GM18951 (cell line): ENCODE measurements at regions not wholly inside any gene's neighbourhood (a gene's known extent, or its start where the extent isn't known, plus 50 kb on each side); places are given as distances from the start of the nearest gene placed in this dataset.

Experiments
- POLR2A ChIP-seq: IDR thresholded peaks from 4 replicates; pipeline ENCODE4 v1.6.1; 2011; ENCODE audit warnings: mild to moderate bottlenecking; ENCODE audit not compliant: insufficient read length, insufficient read depth; ENCODE audit errors: extremely low read depth
- in situ Hi-C: fragments of 300-500 bp; cut with MboI; formaldehyde crosslinking; loops from one replicate; pipeline ENCODE4 v1.12.0; 2022; ENCODE audit warnings: low sequenced_read_pairs, mixed read lengths, inconsistent platforms; ENCODE audit not compliant: unreplicated experiment

- no peak for TF ChIP-seq POLR2A
- in situ Hi-C loops: no loop called here
Measured at GRCh38 chr2:59967691-59968090, 585.8 kb downstream of the BCL11A start.

DNA sequence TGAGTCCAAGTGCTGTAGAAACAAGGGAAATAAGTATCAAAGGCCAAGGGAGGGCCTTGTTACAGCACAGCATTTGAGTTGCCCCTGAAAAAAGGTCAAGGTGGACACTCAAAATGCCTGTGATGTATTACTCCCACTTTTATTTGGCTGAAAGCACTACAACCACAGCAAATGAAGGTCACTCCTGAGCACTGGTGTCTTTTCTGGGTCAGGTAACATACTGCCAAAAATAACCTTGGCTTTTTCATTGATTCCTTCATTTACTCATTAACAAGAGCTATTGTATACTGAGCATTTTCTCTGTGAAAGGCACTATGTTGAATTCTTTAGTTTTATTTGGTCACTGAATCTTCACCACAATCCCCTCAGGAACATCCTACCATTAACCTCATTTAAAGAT is 590.3 kb downstream of the BCL11A start:
- in situ Hi-C loops: no loop called here
- no peak for TF ChIP-seq POLR2A

GRCh38 chr2:59961746-59962145 is 591.7 kb downstream of the BCL11A start:
- in situ Hi-C loops: no loop called here
- TF ChIP-seq POLR2A: no peak

- in situ Hi-C loops: no loop called here
- no peak for TF ChIP-seq POLR2A
Measured at GRCh38 chr2:59959944-59960343, 593.5 kb downstream of the BCL11A start.

- in situ Hi-C loops: no loop called here
- TF ChIP-seq POLR2A: no peak
Measured at GRCh38 chr2:59957504-59957903, 596.0 kb downstream of the BCL11A start.

DNA sequence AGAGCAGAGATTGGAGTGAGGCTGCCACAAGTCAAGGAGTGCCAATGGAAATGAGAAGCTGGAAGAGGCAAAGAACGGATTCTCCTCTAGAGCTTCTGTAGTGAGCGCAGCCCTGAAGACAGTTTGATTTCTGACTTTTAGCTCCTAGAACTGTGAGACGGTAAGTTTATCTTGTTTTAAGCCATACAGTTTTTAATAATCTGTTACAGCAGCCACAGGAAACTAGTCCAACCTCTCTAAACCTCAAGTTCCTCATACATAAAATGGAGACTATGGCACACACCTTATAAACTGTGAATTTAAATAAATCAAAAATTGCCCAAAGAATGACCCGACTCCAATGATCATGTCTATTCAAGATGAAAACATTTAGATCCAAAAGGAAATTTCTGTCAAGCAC is 596.5 kb downstream of the BCL11A start:
- in situ Hi-C loops: no loop called here
- TF ChIP-seq POLR2A: no peak

GRCh38 chr2:59947917-59948541 is 605.4 kb downstream of the BCL11A start:
- in situ Hi-C loops: no loop called here
- no peak for TF ChIP-seq POLR2A

DNA sequence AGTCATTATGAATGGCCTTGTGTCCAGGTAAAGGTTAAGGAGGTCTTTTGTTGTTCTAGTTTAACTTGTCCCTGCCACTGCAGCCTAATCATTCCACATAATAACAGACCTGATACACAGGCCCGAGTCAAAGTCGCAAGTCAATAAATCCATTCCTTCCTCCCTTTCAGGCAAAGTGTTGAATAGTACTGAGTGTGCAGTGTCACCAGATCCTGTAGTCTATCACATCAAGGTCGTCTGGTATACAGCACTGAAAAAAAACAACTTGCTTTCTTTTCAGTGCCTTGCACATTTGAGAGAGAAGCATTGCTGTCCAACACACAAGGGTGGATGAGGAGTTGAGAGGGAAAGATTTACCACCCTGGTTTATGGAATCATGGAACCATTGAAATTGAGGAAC is 606.2 kb downstream of the BCL11A start:
- in situ Hi-C loops: no loop called here
- no peak for TF ChIP-seq POLR2A

GRCh38 chr2:59939236-59939635 is 614.2 kb downstream of the BCL11A start:
- in situ Hi-C loops: no loop called here
- TF ChIP-seq POLR2A: no peak

DNA sequence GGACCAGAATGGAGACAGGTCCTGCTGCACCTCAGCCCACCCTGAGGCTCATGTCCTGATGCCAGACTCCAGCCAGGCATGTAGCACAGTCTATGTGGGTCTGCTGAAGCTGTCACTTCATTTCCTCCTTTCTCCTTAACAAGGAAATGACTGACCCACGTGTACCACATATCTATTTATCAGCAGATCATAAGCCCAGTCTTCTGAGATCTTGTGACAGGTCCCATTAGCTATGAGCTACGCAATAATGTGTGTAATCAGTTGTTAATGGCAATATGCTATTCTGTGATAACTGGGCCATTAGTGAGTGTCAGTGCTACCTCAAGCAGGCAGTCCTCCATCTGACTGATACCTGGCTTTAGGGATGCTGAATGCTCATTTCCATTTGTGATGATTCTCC is 615.3 kb downstream of the BCL11A start:
- in situ Hi-C loops: no loop called here
- no peak for TF ChIP-seq POLR2A

DNA sequence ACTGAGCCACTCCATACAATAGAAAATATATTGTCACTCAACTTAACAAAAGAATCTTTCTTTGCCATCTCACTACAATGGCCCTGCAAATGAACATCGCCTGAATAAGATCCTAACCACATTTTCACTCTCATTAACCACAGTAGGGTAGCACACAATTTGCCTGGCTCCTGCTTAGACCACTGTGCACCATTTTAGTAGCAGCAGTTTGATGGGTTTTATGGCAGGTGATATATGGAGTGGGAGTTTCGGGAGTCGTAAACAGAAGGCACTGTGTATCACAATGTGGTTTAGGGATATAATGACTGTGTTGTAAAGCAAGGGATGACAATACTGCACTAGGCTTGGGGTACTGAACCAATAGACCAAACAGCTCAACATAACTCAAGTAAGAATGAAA is 617.4 kb downstream of the BCL11A start:
- TF ChIP-seq POLR2A: no peak
- in situ Hi-C loops: no loop called here

- in situ Hi-C loops: no loop called here
- no peak for TF ChIP-seq POLR2A
Measured at GRCh38 chr2:59935005-59935404, 618.4 kb downstream of the BCL11A start.

DNA sequence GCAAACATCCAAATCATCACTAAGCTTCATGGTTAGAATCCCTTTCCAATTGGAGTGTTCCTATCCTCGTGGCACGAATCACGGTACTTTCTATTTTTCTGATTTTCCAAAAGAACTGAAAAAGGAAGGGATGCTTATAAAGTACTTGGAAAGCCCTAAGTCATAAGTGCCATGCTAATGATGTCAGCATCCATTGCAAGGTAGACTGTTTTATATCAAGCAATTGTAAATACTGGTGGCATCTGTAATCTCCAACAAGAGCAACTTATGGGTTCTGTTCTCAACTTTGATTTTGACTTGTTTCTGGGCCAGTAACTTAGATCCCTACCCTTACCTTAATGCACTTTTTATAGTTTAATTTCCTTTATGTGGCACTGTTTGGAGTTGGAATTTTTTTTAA is 619.5 kb downstream of the BCL11A start:
- TF ChIP-seq POLR2A: no peak
- in situ Hi-C loops: no loop called here

- in situ Hi-C loops: no loop called here
- TF ChIP-seq POLR2A: no peak
Measured at GRCh38 chr2:59932341-59932740, 621.1 kb downstream of the BCL11A start.

- in situ Hi-C loops: no loop called here
Measured at GRCh38 chr2:59930430-59930829, 623.0 kb downstream of the BCL11A start.

More at GRCh38 chr2:59930430-59930829, 623.0 kb downstream of the BCL11A start:
- no peak for TF ChIP-seq POLR2A
